Spleen (tissue), 11 donors: ENCODE measurements at regions not wholly inside any gene's neighbourhood (a gene's known extent, or its start where the extent isn't known, plus 50 kb on each side); places are given as distances from the start of the nearest gene placed in this dataset.

Experiments used
- DNase-seq: peaks from one replicate; pipeline ENCODE4 v3.0.0-alpha.2; 2020
- H3K27ac ChIP-seq, 8 donors: fragments of 200-600 bp; sonication (generic) in 7 of 8; 1 replicate in 4 of 8; 2 replicates in 4 of 8; pipeline versions ENCODE4 v1.5.0 to v1.8.0; 2016 to 2021; ENCODE audit warnings: inconsistent platforms in 4 of 8, mild to moderate bottlenecking in 4 of 8, moderate library complexity in 1 of 8
- H3K27me3 ChIP-seq, 7 donors: fragments of 200-600 bp; sonication (generic) in 6 of 7; replicated peaks in 1 of 7; 1 replicate in 4 of 7; 2 replicates in 3 of 7; pipeline versions ENCODE4 v1.5.0 to v1.8.0; 2016 to 2021; ENCODE audit warnings: inconsistent platforms in 3 of 7, mild to moderate bottlenecking in 1 of 7
- H3K36me3 ChIP-seq, 6 donors: fragments of 200-600 bp; sonication (generic) in 5 of 6; 1 replicate in 4 of 6; 2 replicates in 2 of 6; pipeline versions ENCODE4 v1.5.0 to v1.8.0; 2016 to 2021; ENCODE audit warnings: inconsistent platforms in 2 of 6
- H3K4me1 ChIP-seq, 6 donors: fragments of 200-600 bp; sonication (generic) in 5 of 6; 1 replicate in 3 of 6; 2 replicates in 3 of 6; pipeline versions ENCODE4 v1.5.0 to v1.8.0; 2016 to 2021; ENCODE audit warnings: inconsistent platforms in 3 of 6
- H3K4me3 ChIP-seq, 8 donors: fragments of 200-600 bp; sonication (generic) in 7 of 8; 1 replicate in 4 of 8; 2 replicates in 4 of 8; pipeline versions ENCODE4 v1.5.0 to v1.8.0; 2016 to 2021; ENCODE audit warnings: inconsistent platforms in 4 of 8, mild to moderate bottlenecking in 4 of 8, moderate library complexity in 2 of 8
- H3K9me3 ChIP-seq, 8 donors: fragments of 200-600 bp; sonication (generic) in 7 of 8; 1 replicate in 4 of 8; 2 replicates in 4 of 8; pipeline versions ENCODE4 v1.5.0 to v1.8.0; 2016 to 2021; ENCODE audit warnings: inconsistent platforms in 4 of 8
- POLR2A ChIP-seq, 3 donors: fragments of 450-650 bp; IDR thresholded peaks; one replicate each; pipeline ENCODE4 v1.5.1; 2017; ENCODE audit warnings: antibody characterized with exemption in 3 of 3, mild to moderate bottlenecking in 1 of 3
- POLR2AphosphoS5 ChIP-seq, 3 donors: sonication (generic); formaldehyde crosslinking; IDR thresholded peaks; one replicate each; pipeline ENCODE4 v1.5.1; 2017; ENCODE audit warnings: antibody characterized with exemption in 3 of 3
- WGBS, 5 donors: extraction: QIAGEN DNeasy Blood & Tissue Kit in 3 of 5; methylation state at CpG; one replicate each; pipeline versions ENCODE4 v1.1.5 to v1.1.7; 2013 to 2018; 5-methylcytosine and 5-hydroxymethylcytosine counted together
- intact Hi-C: fragments of 100-400 bp; cut with DNase I; formaldehyde crosslinking; loops from one replicate; pipeline ENCODE4 v1.15.0; 2023; ENCODE audit warnings: low total_unique reads
- TF ChIP-seq, protein P1 (sequence below), 11 experiments: fragments of 200-600 bp in 7 of 11; fragments of 450-650 bp in 4 of 11; sonication (generic) in 4 of 11; IDR thresholded peaks in 8 of 11; conservative IDR thresholded peaks in 3 of 11; 1 replicate in 7 of 11; 2 replicates in 4 of 11; pipeline versions ENCODE4 v1.4.0 to v1.8.0; 2016 to 2021; ENCODE audit warnings: antibody characterized with exemption in 11 of 11, inconsistent platforms in 4 of 11, mild to moderate bottlenecking in 1 of 11
- donor health status: healthy with polysubstance abuse.
- donor health status: DM: no; HTN: no; CAD: no; lungs with moderate emphysema.
- donor health status: DM: no; HTN: no; CAD: no.
- donor health status: Bipolar disorder and iron deficiency.
- donor health status: healthy.
- donor health status: DM: no; HTN: no; CAD: no.
- donor health status: DM: yes; HTN: yes; CAD: no.

GRCh38 chr10:3679950-3680629 is 104.9 kb downstream of the KLF6 start:
- Histone ChIP-seq H3K27me3 (no peaks in the 10 kb centered on the region), H3K4me3 (no peak overlapping the region), H3K9me3 (no peaks in the 10 kb centered on the region), H3K27ac (no peak overlapping the region), H3K36me3 (no peaks in the 10 kb centered on the region), H3K4me1 (no peaks in the 10 kb centered on the region)
- intact Hi-C loops = no loop called here
- no peak for DNase-seq
- TF ChIP-seq POLR2A (IDR thresholded peaks at IDR 0.05) (no peak), POLR2AphosphoS5 (IDR thresholded peaks at IDR 0.05) (no peak)
- TF ChIP-seq, protein P1, sequence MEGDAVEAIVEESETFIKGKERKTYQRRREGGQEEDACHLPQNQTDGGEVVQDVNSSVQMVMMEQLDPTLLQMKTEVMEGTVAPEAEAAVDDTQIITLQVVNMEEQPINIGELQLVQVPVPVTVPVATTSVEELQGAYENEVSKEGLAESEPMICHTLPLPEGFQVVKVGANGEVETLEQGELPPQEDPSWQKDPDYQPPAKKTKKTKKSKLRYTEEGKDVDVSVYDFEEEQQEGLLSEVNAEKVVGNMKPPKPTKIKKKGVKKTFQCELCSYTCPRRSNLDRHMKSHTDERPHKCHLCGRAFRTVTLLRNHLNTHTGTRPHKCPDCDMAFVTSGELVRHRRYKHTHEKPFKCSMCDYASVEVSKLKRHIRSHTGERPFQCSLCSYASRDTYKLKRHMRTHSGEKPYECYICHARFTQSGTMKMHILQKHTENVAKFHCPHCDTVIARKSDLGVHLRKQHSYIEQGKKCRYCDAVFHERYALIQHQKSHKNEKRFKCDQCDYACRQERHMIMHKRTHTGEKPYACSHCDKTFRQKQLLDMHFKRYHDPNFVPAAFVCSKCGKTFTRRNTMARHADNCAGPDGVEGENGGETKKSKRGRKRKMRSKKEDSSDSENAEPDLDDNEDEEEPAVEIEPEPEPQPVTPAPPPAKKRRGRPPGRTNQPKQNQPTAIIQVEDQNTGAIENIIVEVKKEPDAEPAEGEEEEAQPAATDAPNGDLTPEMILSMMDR (IDR thresholded peaks at IDR 0.05 in 8 of 11, conservative IDR thresholded peaks at IDR 0.05 in 3 of 11) = no peak
- 73 to 86% (median 80%) methylated on average over 8 of the region's 8 CpGs for WGBS, 5 donors

DNA sequence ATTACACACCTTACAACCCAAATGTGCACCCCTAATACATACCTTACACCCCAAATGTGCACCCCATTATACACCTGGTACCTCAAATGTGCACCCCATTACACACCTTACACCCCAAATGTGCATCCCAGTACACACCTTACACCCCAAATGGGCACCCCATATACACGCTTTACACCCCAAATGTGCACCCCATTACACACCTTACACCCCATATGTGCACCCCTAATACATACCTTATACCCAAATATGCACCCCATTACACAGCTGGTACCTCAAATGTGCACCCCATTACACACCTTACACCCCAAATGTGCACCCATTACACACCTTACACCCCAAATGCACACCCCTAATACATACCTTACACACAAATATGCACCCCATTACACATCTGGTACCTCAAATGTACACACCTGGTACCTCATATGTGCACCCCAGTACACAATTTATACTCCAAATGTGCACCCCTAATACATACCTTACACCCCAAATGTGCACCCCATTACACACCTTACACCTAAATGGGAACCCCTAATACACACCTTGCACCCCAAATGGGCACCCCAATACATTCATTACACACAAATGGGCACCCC is 106.3 kb downstream of the KLF6 start:
- Histone ChIP-seq H3K36me3 (no peaks in the 10 kb centered on the region), H3K4me3 (no peak overlapping the region), H3K4me1 (no peaks in the 10 kb centered on the region), H3K9me3 (no peaks in the 10 kb centered on the region), H3K27me3 (no peaks in the 10 kb centered on the region), H3K27ac (no peak overlapping the region)
- intact Hi-C loops = no loop called here
- no peak for DNase-seq
- 72 to 96% (median 82%) methylated on average over 1 of the region's 1 CpG for WGBS, 5 donors
- TF ChIP-seq POLR2A (IDR thresholded peaks at IDR 0.05) (no peak), POLR2AphosphoS5 (IDR thresholded peaks at IDR 0.05) (no peak)
- TF ChIP-seq, protein P1 (IDR thresholded peaks at IDR 0.05 in 8 of 11, conservative IDR thresholded peaks at IDR 0.05 in 3 of 11) = no peak

DNA sequence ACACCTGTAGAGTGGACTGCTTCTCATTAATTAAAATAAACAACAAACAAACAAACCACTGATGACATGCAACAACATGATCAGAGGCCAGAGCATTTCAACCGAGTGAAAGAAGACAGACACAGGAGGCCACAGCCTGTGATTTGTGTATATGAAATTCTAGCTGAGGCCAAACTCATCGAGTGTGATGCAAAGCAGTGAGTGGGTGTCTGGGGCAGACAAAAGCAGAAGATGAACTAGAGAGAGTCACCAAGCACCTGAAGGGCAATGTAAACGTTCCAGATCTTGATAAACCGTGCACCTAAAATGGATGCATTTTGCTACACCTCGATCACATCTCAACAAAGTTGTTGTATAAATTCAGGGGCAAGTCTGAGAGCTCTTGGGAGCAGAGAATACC is 108.4 kb downstream of the KLF6 start:
- Histone ChIP-seq H3K4me3 (no peak overlapping the region), H3K27me3 (no peaks in the 10 kb centered on the region), H3K4me1 (peaks cover 0 to 3% (median 0%) of the 10 kb centered on the region in 6 donors), H3K36me3 (no peaks in the 10 kb centered on the region), H3K27ac (no peak overlapping the region), H3K9me3 (no peaks in the 10 kb centered on the region)
- intact Hi-C loops = no loop called here
- WGBS, 5 donors = 53 to 70% (median 68%) methylated on average over 5 of the region's 5 CpGs
- TF ChIP-seq, protein P1 (IDR thresholded peaks at IDR 0.05 in 8 of 11, conservative IDR thresholded peaks at IDR 0.05 in 3 of 11) = no peak
- DNase-seq = no peak

GRCh38 chr10:3672220-3672619 is 112.8 kb downstream of the KLF6 start:
- WGBS, 5 donors = 86 to 90% (median 88%) methylated on average over 5 of the region's 5 CpGs
- no peak for TF ChIP-seq POLR2AphosphoS5 (IDR thresholded peaks at IDR 0.05)
- intact Hi-C loops = no loop called here

More at GRCh38 chr10:3672220-3672619, 112.8 kb downstream of the KLF6 start:
- no peaks in the 10 kb centered on the region for H3K27me3 ChIP-seq
- no peak overlapping the region for H3K4me3 ChIP-seq
- no peak overlapping the region for H3K27ac ChIP-seq
- DNase-seq = no peak
- H3K36me3 ChIP-seq = no peaks in the 10 kb centered on the region
- no peaks in the 10 kb centered on the region for H3K9me3 ChIP-seq
- H3K4me1 ChIP-seq = peaks cover 0 to 39% (median 13%) of the 10 kb centered on the region in 6 donors
